IMR-90 (cell line): ENCODE measurements at regions not wholly inside any gene's neighbourhood (a gene's known extent, or its start where the extent isn't known, plus 50 kb on each side); places are given as distances from the start of the nearest gene placed in this dataset.

Source experiments
- ATAC-seq: fragments of 200-7000 bp; cut with Tn5 transposase; 2 replicates; pipeline ENCODE4 v1.9.1; 2020; ENCODE audit warnings: low read depth, mild to moderate bottlenecking, moderate library complexity
- BruUV-seq: library from RNA; stranded (reverse); fragments of 400-500 nt; replicated peaks from 2 replicates; lab custom pipeline; 2021; lab: Mats Ljungman, UMichigan
- CTCF ChIA-PET: fragments of 300-600 bp; formaldehyde crosslinking; extraction: SDS; loops from one replicate; lab custom pipeline; 2021; ENCODE audit warnings: antibody characterized with exemption; lab: Yijun Ruan, JAX
- POLR2A ChIA-PET: fragments of 300-600 bp; sonication (Branson Sonifier 250); formaldehyde crosslinking; loops from one replicate; lab custom pipeline; 2022; ENCODE audit warnings: antibody characterized with exemption; ENCODE audit not compliant: unreplicated experiment; lab: Charles Lee
- DNase-seq: peaks from one replicate; pipeline ENCODE4 v3.0.0; 2013
- H2AFZ ChIP-seq: replicated peaks from 2 replicates; pipeline ENCODE3; 2013; ENCODE audit warnings: low read length, mild to moderate bottlenecking; ENCODE audit not compliant: poor library complexity
- H2AK5ac ChIP-seq: 2 replicates; pipeline ENCODE4 v1.6.1; 2013; ENCODE audit warnings: low read depth, low read length, inconsistent platforms
- H2AK9ac ChIP-seq: replicated peaks from 2 replicates; pipeline ENCODE3; 2013; ENCODE audit warnings: mild to moderate bottlenecking, low read depth, low read length, moderate library complexity; ENCODE audit not compliant: poor library complexity
- H2BK120ac ChIP-seq: 2 replicates; pipeline ENCODE4 v1.6.1; 2013; ENCODE audit warnings: low read depth, low read length, inconsistent platforms
- H2BK15ac ChIP-seq: 3 replicates; pipeline ENCODE4 v1.6.1; 2013; ENCODE audit warnings: low read depth, low read length, inconsistent platforms
- H2BK20ac ChIP-seq: 2 replicates; pipeline ENCODE4 v1.6.1; 2013; ENCODE audit warnings: low read depth, mild to moderate bottlenecking, inconsistent platforms, low read length, moderate library complexity
- H2BK5ac ChIP-seq: 2 replicates; pipeline ENCODE4 v1.6.1; 2013; ENCODE audit warnings: mild to moderate bottlenecking, low read depth, low read length, inconsistent platforms; ENCODE audit not compliant: poor library complexity, severe bottlenecking
- H3K14ac ChIP-seq: replicated peaks from 2 replicates; pipeline ENCODE4 v1.6.1; 2013; ENCODE audit warnings: low read depth, low read length, inconsistent platforms
- H3K18ac ChIP-seq: 2 replicates; pipeline ENCODE4 v1.6.1; 2013; ENCODE audit warnings: low read depth, low read length, control low read depth
- H3K23ac ChIP-seq: 2 replicates; pipeline ENCODE4 v1.6.1; 2013; ENCODE audit warnings: low read depth, low read length, inconsistent platforms
- H3K27ac ChIP-seq: 2 replicates; pipeline ENCODE4 v1.5.1; 2013; ENCODE audit warnings: mild to moderate bottlenecking, control low read depth, low read length; ENCODE audit not compliant: insufficient read depth
- H3K27me3 ChIP-seq: 2 replicates; pipeline ENCODE4 v1.6.1; 2013; ENCODE audit warnings: low read length; ENCODE audit not compliant: control insufficient read depth, insufficient read depth
- H3K36me3 ChIP-seq: 2 replicates; pipeline ENCODE4 v1.6.1; 2013; ENCODE audit warnings: low read length, mixed read lengths; ENCODE audit not compliant: control insufficient read depth, insufficient read depth
- H3K4ac ChIP-seq: 2 replicates; pipeline ENCODE4 v1.6.1; 2013; ENCODE audit warnings: low read depth, low read length, inconsistent platforms
- H3K4me1 ChIP-seq: 2 replicates; pipeline ENCODE4 v1.6.1; 2013; ENCODE audit warnings: low read length, mixed read lengths; ENCODE audit not compliant: control insufficient read depth, insufficient read depth
- H3K4me2 ChIP-seq: 2 replicates; pipeline ENCODE4 v1.6.1; 2013; ENCODE audit warnings: low read depth, mild to moderate bottlenecking, control low read depth, low read length, moderate library complexity
- H3K4me3 ChIP-seq: 2 replicates; pipeline ENCODE4 v1.5.1; 2013; ENCODE audit warnings: low read depth, mild to moderate bottlenecking, control low read depth, low read length, moderate library complexity; ENCODE audit not compliant: insufficient read depth
- H3K56ac ChIP-seq: 2 replicates; pipeline ENCODE4 v1.6.1; 2013; ENCODE audit warnings: low read length, inconsistent platforms; ENCODE audit not compliant: insufficient read depth; ENCODE audit errors: extremely low read depth
- H3K79me1 ChIP-seq, 2 experiments: 2 replicates each; pipeline ENCODE4 v1.6.1; 2013; ENCODE audit warnings: low read length in 2 of 2, inconsistent platforms in 1 of 2, low read depth in 1 of 2
- H3K9ac ChIP-seq: 2 replicates; pipeline ENCODE4 v1.6.1; 2013; ENCODE audit warnings: low read depth, low read length, control low read depth
- H3K9me1 ChIP-seq: 2 replicates; pipeline ENCODE4 v1.6.1; 2013; ENCODE audit warnings: low read length, inconsistent platforms; ENCODE audit not compliant: insufficient read depth
- H3K9me3 ChIP-seq: 2 replicates; pipeline ENCODE4 v1.6.1; 2013; ENCODE audit warnings: low read length; ENCODE audit not compliant: control insufficient read depth, insufficient read depth
- H4K20me1 ChIP-seq: 2 replicates; pipeline ENCODE4 v1.6.1; 2013; ENCODE audit warnings: low read length, inconsistent platforms; ENCODE audit not compliant: insufficient read depth
- H4K5ac ChIP-seq: 2 replicates; pipeline ENCODE4 v1.6.1; 2013; ENCODE audit warnings: mild to moderate bottlenecking, low read depth, low read length, control low read depth
- H4K8ac ChIP-seq, 2 experiments: 2 replicates each; pipeline ENCODE4 v1.6.1; 2013; ENCODE audit warnings: low read depth in 2 of 2, low read length in 2 of 2, control low read depth in 1 of 2, inconsistent platforms in 1 of 2
- H4K91ac ChIP-seq: 2 replicates; pipeline ENCODE4 v1.6.1; 2013; ENCODE audit warnings: low read depth, low read length, inconsistent platforms; ENCODE audit not compliant: insufficient read depth
- BHLHE40 ChIP-seq: fragments of 150-350 bp; IDR thresholded peaks from 2 replicates; pipeline ENCODE4 v1.6.1; 2016; ENCODE audit warnings: mild to moderate bottlenecking, low read depth, low read length
- CEBPB ChIP-seq: IDR thresholded peaks from 2 replicates; pipeline ENCODE4 v1.6.1; 2012; ENCODE audit warnings: low read depth, low read length, improper control_type of control experiment
- CHD1 ChIP-seq: IDR thresholded peaks from 2 replicates; pipeline ENCODE4 v1.6.1; 2012; ENCODE audit warnings: low read depth, low read length, improper control_type of control experiment
- CTCF ChIP-seq: conservative IDR thresholded peaks from 2 replicates; pipeline ENCODE4 v1.5.1; 2012; ENCODE audit warnings: mild to moderate bottlenecking, low read depth, low read length, improper control_type of control experiment
- ELK1 ChIP-seq: fragments of 150-350 bp; IDR thresholded peaks from 2 replicates; pipeline ENCODE4 v1.6.1; 2016; ENCODE audit warnings: low read depth, mild to moderate bottlenecking, low read length, moderate library complexity, borderline replicate concordance
- FOS ChIP-seq: fragments of 150-350 bp; IDR thresholded peaks from 2 replicates; pipeline ENCODE4 v1.6.1; 2016; ENCODE audit warnings: low read depth, low read length
- MAFK ChIP-seq: IDR thresholded peaks from 2 replicates; pipeline ENCODE4 v1.6.1; 2012; ENCODE audit warnings: low read depth, low read length, improper control_type of control experiment
- MAZ ChIP-seq: IDR thresholded peaks from 2 replicates; pipeline ENCODE4 v1.6.1; 2012; ENCODE audit warnings: low read depth, mild to moderate bottlenecking, low read length, improper control_type of control experiment, moderate library complexity, borderline replicate concordance
- MXI1 ChIP-seq: IDR thresholded peaks from 2 replicates; pipeline ENCODE4 v1.6.1; 2012; ENCODE audit warnings: low read depth, mild to moderate bottlenecking, low read length, moderate library complexity, borderline replicate concordance
- NFE2L2 ChIP-seq: fragments of 150-350 bp; IDR thresholded peaks from 2 replicates; pipeline ENCODE4 v1.6.1; 2016; ENCODE audit warnings: low read depth, mild to moderate bottlenecking, low read length
- POLR2A ChIP-seq: IDR thresholded peaks from 2 replicates; pipeline ENCODE4 v1.6.1; 2012; ENCODE audit warnings: mild to moderate bottlenecking, low read depth, low read length
- RAD21 ChIP-seq: IDR thresholded peaks from 2 replicates; pipeline ENCODE4 v1.6.1; 2012; ENCODE audit warnings: low read length, improper control_type of control experiment
- RCOR1 ChIP-seq: IDR thresholded peaks from 2 replicates; pipeline ENCODE4 v1.6.1; 2012; ENCODE audit warnings: mild to moderate bottlenecking, low read length, improper control_type of control experiment; ENCODE audit not compliant: insufficient replicate concordance
- RFX5 ChIP-seq: IDR thresholded peaks from 2 replicates; pipeline ENCODE4 v1.8.0; 2012; ENCODE audit warnings: low read depth, mild to moderate bottlenecking, low read length, moderate library complexity
- SMC3 ChIP-seq: fragments of 150-350 bp; IDR thresholded peaks from 2 replicates; pipeline ENCODE4 v1.6.1; 2016; ENCODE audit warnings: low read depth, mild to moderate bottlenecking, antibody characterized with exemption, low read length, moderate library complexity
- USF2 ChIP-seq: fragments of 150-350 bp; IDR thresholded peaks from 2 replicates; pipeline ENCODE4 v1.6.1; 2017; ENCODE audit warnings: mild to moderate bottlenecking, antibody characterized with exemption, low read length, low read depth
- WGBS, 2 experiments: methylation state at CpG; one replicate each; pipeline versions ENCODE4 v1.1.5 to v1.1.7; 2013; ENCODE audit warnings: missing lambda C conversion rate in 2 of 2; ENCODE audit not compliant: insufficient read length in 1 of 2; ENCODE audit errors: extremely low coverage in 2 of 2; 5-methylcytosine and 5-hydroxymethylcytosine counted together
- dilution Hi-C: fragments of 300-500 bp; cut with HindIII; formaldehyde crosslinking; loops from one replicate; pipeline ENCODE4 v1.14.3; 2018; ENCODE audit warnings: low sequenced_read_pairs; ENCODE audit not compliant: unreplicated experiment
- in situ Hi-C: fragments of 300-500 bp; cut with MboI; formaldehyde crosslinking; loops from 3 replicates; pipeline ENCODE4 v1.14.3; 2019; ENCODE audit warnings: low sequenced_read_pairs, inconsistent platforms, mixed read lengths
- intact Hi-C: fragments of 100-400 bp; cut with micrococcal nuclease; formaldehyde crosslinking; loops from 2 replicates; pipeline ENCODE4 v1.10.0; 2022

- Histone ChIP-seq H4K91ac (peak overlapping the region; percentile 50), H2AK5ac (peak overlapping the region; percentile 88; the same call in 1 of the 2 replicates), H2AK9ac (no peak overlapping the region), H3K9me1 (no peaks in the 10 kb centered on the region), H2BK20ac (peak overlapping the region; percentile 90), H4K5ac (peak overlapping the region; percentile 92), H3K9me3 (0 out of 2 replicates have a peak, but pooled peaks cover 3% of the 10 kb centered on the region), H2BK15ac (peak overlapping the region; percentile 15; the same call in 1 of the 3 replicates), H3K27ac (peak overlapping the region; percentile 27; the same call in 1 of the 2 replicates), H3K4me1 (peaks cover 9% of the 10 kb centered on the region; the same call in 1 of the 2 replicates), H3K4ac (peak overlapping the region; percentile 71; the same call in 1 of the 2 replicates), H3K14ac (peak overlapping the region; percentile 68), H4K20me1 (no peaks in the 10 kb centered on the region), H3K4me3 (no peak overlapping the region), H3K27me3 (no peaks in the 10 kb centered on the region), H2AFZ (no peak overlapping the region), H3K4me2 (no peak overlapping the region), H3K18ac (peak overlapping the region; percentile 97), H3K79me1 (no peaks in the 10 kb centered on the region), H3K56ac (no peak overlapping the region), H2BK5ac (no peak overlapping the region), H3K9ac (no peak overlapping the region), H2BK120ac (peak overlapping the region; percentile 85), H4K8ac (peak overlapping the region in 1 of 2 experiments; percentile 41; a peak in 1 of 4 replicates), H3K23ac (peak overlapping the region; percentile 21; the same call in 1 of the 2 replicates), H3K36me3 (no peaks in the 10 kb centered on the region)
- no peak for ATAC-seq
- ChIA-PET CTCF (no interaction called here), POLR2A (interaction anchor here (0.6 kb wide), 1 partner anchor 412 kb away, joined by 3 read pairs; no protein-coding TSS in a partner anchor)
- DNase-seq = no peak
- in situ Hi-C loops = no loop called here
- BruUV-seq = no TSS peak
- dilution Hi-C loops = no loop called here
- TF ChIP-seq USF2 (no peak), CHD1 (no peak), RAD21 (no peak), RCOR1 (no peak), NFE2L2 (no peak), FOS (no peak), ELK1 (no peak), POLR2A (no peak), BHLHE40 (no peak), RFX5 (no peak), CEBPB (no peak), SMC3 (no peak), MAZ (no peak), MAFK (no peak), CTCF (no peak), MXI1 (no peak)
- WGBS, 2 experiments = no CpG with 5 or more reads among the region's 2 CpGs
- intact Hi-C loops = loop anchor here (10.0 kb wide), 1 partner anchor 329 kb away; no protein-coding TSS in a partner anchor
Measured at GRCh38 chr11:23873406-23873805, 623.4 kb upstream of the LUZP2 start.
